M059J (cell line): ENCODE measurements at regions not wholly inside any gene's neighbourhood (a gene's known extent, or its start where the extent isn't known, plus 50 kb on each side); places are given as distances from the start of the nearest gene placed in this dataset.
A peak's percentile ranks its signal among the peaks of the same experiment; 100 is the strongest.
"Not testable (repeated sequence)": the region's sequence is repeated elsewhere in the genome, so short reads cannot be mapped to it uniquely, and the experiment has no call there.

Experiments
- DNase-seq: peaks from one replicate; pipeline ENCODE4 v3.0.0-alpha.2; 2012; ENCODE audit warnings: low read depth

- DNase-seq, result peak; percentile 31
Observed at GRCh38 chr18:2222270-2223185, 348.8 kb downstream of the METTL4 start.

- DNase-seq, result no peak
Observed at GRCh38 chr18:2223449-2223848, 347.9 kb downstream of the METTL4 start.

- DNase-seq, result peak; percentile 55
Observed at GRCh38 chr18:2223849-2224248, 347.5 kb downstream of the METTL4 start.

- DNase-seq, result no peak
Observed at GRCh38 chr18:2236232-2236631, 335.1 kb downstream of the METTL4 start.

- DNase-seq, result peak; percentile 15
Observed at GRCh38 chr18:2237706-2238105, 333.6 kb downstream of the METTL4 start.

GRCh38 chr18:2240311-2240705, 331.0 kb downstream of the METTL4 start:
- DNase-seq, result peak; percentile 12

- DNase-seq, result no peak
Observed at GRCh38 chr18:2244641-2245040, 326.7 kb downstream of the METTL4 start.

GRCh38 chr18:2247101-2247500, 324.2 kb downstream of the METTL4 start:
- DNase-seq, result not testable (repeated sequence)

GRCh38 chr18:2254977-2255376, 316.3 kb downstream of the METTL4 start:
- DNase-seq, result no peak

- DNase-seq, result no peak
Observed at GRCh38 chr18:2256577-2256976, 314.7 kb downstream of the METTL4 start.

GRCh38 chr18:2258954-2259353, 312.4 kb downstream of the METTL4 start:
- peak; percentile 51 for DNase-seq

GRCh38 chr18:2263303-2263890, 307.9 kb downstream of the METTL4 start:
- DNase-seq, result no peak

GRCh38 chr18:2274613-2275012, 296.7 kb downstream of the METTL4 start:
- no peak for DNase-seq

- DNase-seq, result no peak
Observed at GRCh38 chr18:2281086-2281485, 290.2 kb downstream of the METTL4 start.

- no peak for DNase-seq
Observed at GRCh38 chr18:2281523-2282199, 289.6 kb downstream of the METTL4 start.

- peak; percentile 7 for DNase-seq
Observed at GRCh38 chr18:2293109-2293839, 278.0 kb downstream of the METTL4 start.

- DNase-seq, result no peak
Observed at GRCh38 chr18:2301316-2301715, 270.0 kb downstream of the METTL4 start.

GRCh38 chr18:2302012-2302411, 269.3 kb downstream of the METTL4 start:
- no peak for DNase-seq

GRCh38 chr18:2302628-2303516, 268.4 kb downstream of the METTL4 start:
- DNase-seq, result peak; percentile 74

- DNase-seq, result peak; percentile 90
Observed at GRCh38 chr18:2303517-2304238, 267.6 kb downstream of the METTL4 start.
